Nephron (organoid): ENCODE measurements at regions not wholly inside any gene's neighbourhood (a gene's known extent, or its start where the extent isn't known, plus 50 kb on each side); places are given as distances from the start of the nearest gene placed in this dataset.

Experiments used
- H3K27ac Mint-ChIP-seq, 3 experiments: 2 replicates each; pipeline ENCODE4 v1.8.0; 2020; ENCODE audit warnings: mixed read lengths in 3 of 3, mild to moderate bottlenecking in 2 of 3, moderate library complexity in 1 of 3
- H3K27me3 Mint-ChIP-seq: 2 replicates; pipeline ENCODE4 v1.8.0; 2021; ENCODE audit warnings: low read depth, mild to moderate bottlenecking, moderate library complexity, mixed read lengths
- H3K36me3 Mint-ChIP-seq: 2 replicates; pipeline ENCODE4 v1.8.0; 2020; ENCODE audit warnings: low read depth, mixed read lengths
- H3K4me1 Mint-ChIP-seq: 2 replicates; pipeline ENCODE4 v1.8.0; 2020; ENCODE audit warnings: mixed read lengths
- H3K4me3 Mint-ChIP-seq, 3 experiments: 2 replicates each; pipeline ENCODE4 v1.8.0; 2020; ENCODE audit warnings: mild to moderate bottlenecking in 3 of 3, mixed read lengths in 3 of 3, moderate library complexity in 2 of 3
- H3K9me3 Mint-ChIP-seq: 2 replicates; pipeline ENCODE4 v1.8.0; 2020; ENCODE audit warnings: mixed read lengths
- CTCF ChIP-seq, 3 experiments: fragments of 200-600 bp; sonication (generic); IDR thresholded peaks; one replicate each; pipeline ENCODE4 v1.5.0; 2021; ENCODE audit warnings: antibody characterized with exemption in 3 of 3; ENCODE audit not compliant: unreplicated experiment in 3 of 3

DNA sequence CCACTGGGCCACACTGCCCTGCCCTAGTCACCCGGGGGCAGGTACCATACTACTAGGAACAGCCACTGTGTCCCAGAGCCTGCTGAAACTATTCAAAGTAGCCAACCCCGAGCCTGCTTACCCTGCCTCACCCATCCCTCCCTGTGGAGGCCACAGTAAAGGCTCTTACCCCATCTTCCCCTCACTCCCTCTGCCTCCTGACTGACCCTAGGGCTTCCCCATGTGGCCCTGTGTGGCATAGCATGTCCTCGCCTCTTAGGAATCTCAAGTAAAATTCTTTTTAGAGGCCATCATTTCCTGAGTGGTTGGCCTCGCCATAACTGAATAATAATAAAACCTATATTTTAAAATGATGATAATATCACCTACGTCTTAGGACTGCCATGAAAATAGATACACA, 112.2 kb upstream of the SLC6A11 start:
- no peaks in the 10 kb centered on the region for H3K4me1 Mint-ChIP-seq
- no peaks in the 10 kb centered on the region for H3K9me3 Mint-ChIP-seq
- H3K27me3 Mint-ChIP-seq: peaks cover 86% of the 10 kb centered on the region
- TF ChIP-seq CTCF (IDR thresholded peaks at IDR 0.05; ENCODE audit: unreplicated experiment in 3 of 3): peak in 1 of 3 experiments; percentile 16
- no peaks in the 10 kb centered on the region for H3K36me3 Mint-ChIP-seq
- H3K27ac Mint-ChIP-seq: no peak overlapping the region
- H3K4me3 Mint-ChIP-seq: no peak overlapping the region

- peak overlapping the region in 2 of 3 experiments; percentile 7 to 74 for H3K4me3 Mint-ChIP-seq
- H3K4me1 Mint-ChIP-seq: no peaks in the 10 kb centered on the region
- no peak for TF ChIP-seq CTCF (IDR thresholded peaks at IDR 0.05; ENCODE audit: unreplicated experiment in 3 of 3)
- no peak overlapping the region for H3K27ac Mint-ChIP-seq
- H3K36me3 Mint-ChIP-seq: no peaks in the 10 kb centered on the region
- peaks cover 2% of the 10 kb centered on the region for H3K9me3 Mint-ChIP-seq
- H3K27me3 Mint-ChIP-seq: peaks cover 95% of the 10 kb centered on the region
These were observed 109.8 kb upstream of the SLC6A11 start for GRCh38 chr3:10706156-10706739.

DNA sequence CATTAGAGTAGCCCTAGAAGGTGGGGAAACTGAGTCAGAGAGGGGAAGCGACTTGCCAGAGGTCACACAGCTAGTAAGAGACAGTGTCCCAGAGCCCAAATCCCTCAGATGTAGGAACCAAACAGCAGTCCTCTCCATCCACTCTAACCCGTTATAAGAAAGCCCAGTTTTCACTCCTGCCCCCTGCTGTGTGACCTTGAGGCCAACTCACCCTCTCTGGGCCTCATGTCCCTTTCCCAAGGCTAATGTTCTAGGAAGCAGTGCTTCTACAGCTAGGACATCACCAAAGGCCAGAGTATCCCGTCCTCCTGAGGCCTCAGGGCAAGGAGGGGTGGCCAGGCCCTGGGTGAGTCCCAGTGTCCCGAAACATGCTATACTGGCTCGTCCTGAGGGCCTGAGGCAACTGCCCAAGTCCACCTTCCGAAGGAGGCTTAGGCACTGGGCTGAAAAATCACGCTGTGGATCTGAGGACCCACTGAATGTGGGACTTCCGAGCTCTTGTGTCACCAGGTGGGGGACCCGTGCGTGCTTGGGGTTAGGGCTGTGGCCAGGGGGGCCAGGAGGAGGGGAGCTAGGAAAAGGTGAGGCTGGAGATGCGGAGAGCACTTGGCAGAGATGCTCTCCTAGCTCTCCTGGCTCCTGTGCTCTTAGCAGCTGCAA, 109.2 kb upstream of the SLC6A11 start:
- no peak overlapping the region for H3K27ac Mint-ChIP-seq
- H3K4me3 Mint-ChIP-seq: peak overlapping the region; percentile 57 to 74 (median 61)
- H3K27me3 Mint-ChIP-seq: peaks cover 93% of the 10 kb centered on the region
- no peaks in the 10 kb centered on the region for H3K36me3 Mint-ChIP-seq
- TF ChIP-seq CTCF (IDR thresholded peaks at IDR 0.05; ENCODE audit: unreplicated experiment in 3 of 3): no peak
- H3K4me1 Mint-ChIP-seq: no peaks in the 10 kb centered on the region
- H3K9me3 Mint-ChIP-seq: peaks cover 2% of the 10 kb centered on the region

GRCh38 chr3:10707400-10708215, 108.4 kb upstream of the SLC6A11 start:
- Mint-ChIP-seq H3K36me3 (no peaks in the 10 kb centered on the region), H3K27me3 (peaks cover 93% of the 10 kb centered on the region), H3K9me3 (peaks cover 2% of the 10 kb centered on the region), H3K27ac (no peak overlapping the region), H3K4me3 (peak overlapping the region; percentile 57 to 74 (median 61)), H3K4me1 (no peaks in the 10 kb centered on the region)
- TF ChIP-seq CTCF (IDR thresholded peaks at IDR 0.05; ENCODE audit: unreplicated experiment in 3 of 3): peak in 2 of 3 experiments; percentile 8 to 29

GRCh38 chr3:10708216-10708893, 107.7 kb upstream of the SLC6A11 start:
- Mint-ChIP-seq H3K4me3 (peak overlapping the region in 2 of 3 experiments; percentile 21 to 49), H3K27me3 (peaks cover 93% of the 10 kb centered on the region), H3K4me1 (no peaks in the 10 kb centered on the region), H3K36me3 (no peaks in the 10 kb centered on the region), H3K27ac (no peak overlapping the region), H3K9me3 (peaks cover 7% of the 10 kb centered on the region)
- TF ChIP-seq CTCF (IDR thresholded peaks at IDR 0.05; ENCODE audit: unreplicated experiment in 3 of 3): no peak
